OCI-LY7 (cell line): ENCODE measurements at regions not wholly inside any gene's neighbourhood (a gene's known extent, or its start where the extent isn't known, plus 50 kb on each side); places are given as distances from the start of the nearest gene placed in this dataset.

Experiments used
- EZH2phosphoT487 ChIP-seq: fragments of 200-600 bp; sonication (generic); IDR thresholded peaks from 2 replicates; pipeline ENCODE4 v1.6.1; 2018; ENCODE audit warnings: low read depth, borderline replicate concordance, mild to moderate bottlenecking, mixed run types, antibody characterized with exemption, low read length, moderate library complexity, mixed read lengths
- TF ChIP-seq, protein P1 (sequence below): fragments of 200-600 bp; sonication (generic); conservative IDR thresholded peaks from 2 replicates; pipeline ENCODE4 v1.5.1; 2014; ENCODE audit warnings: mild to moderate bottlenecking, antibody characterized with exemption, low read length, moderate library complexity, mixed read lengths

DNA sequence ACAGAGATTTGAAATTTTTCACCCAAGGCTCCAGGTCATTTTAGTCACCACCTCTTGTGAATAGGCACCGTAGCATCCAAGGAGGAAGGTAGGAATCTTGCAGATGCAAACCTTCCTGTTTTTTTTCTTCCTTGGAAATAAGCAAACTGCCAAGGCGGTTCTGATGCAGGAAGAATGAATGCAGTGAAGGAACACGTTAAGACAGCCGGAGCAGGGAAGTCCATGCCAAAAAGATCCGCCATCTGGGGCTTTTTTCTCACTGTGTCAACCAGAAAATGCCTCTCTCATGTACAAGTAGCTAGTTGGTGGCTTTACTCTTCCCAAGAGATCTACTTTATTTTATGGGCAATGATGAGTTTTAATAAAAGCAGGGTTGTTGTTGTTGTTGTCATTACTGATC is 142.4 kb downstream of the ZIC5 start:
- TF ChIP-seq, protein P1, sequence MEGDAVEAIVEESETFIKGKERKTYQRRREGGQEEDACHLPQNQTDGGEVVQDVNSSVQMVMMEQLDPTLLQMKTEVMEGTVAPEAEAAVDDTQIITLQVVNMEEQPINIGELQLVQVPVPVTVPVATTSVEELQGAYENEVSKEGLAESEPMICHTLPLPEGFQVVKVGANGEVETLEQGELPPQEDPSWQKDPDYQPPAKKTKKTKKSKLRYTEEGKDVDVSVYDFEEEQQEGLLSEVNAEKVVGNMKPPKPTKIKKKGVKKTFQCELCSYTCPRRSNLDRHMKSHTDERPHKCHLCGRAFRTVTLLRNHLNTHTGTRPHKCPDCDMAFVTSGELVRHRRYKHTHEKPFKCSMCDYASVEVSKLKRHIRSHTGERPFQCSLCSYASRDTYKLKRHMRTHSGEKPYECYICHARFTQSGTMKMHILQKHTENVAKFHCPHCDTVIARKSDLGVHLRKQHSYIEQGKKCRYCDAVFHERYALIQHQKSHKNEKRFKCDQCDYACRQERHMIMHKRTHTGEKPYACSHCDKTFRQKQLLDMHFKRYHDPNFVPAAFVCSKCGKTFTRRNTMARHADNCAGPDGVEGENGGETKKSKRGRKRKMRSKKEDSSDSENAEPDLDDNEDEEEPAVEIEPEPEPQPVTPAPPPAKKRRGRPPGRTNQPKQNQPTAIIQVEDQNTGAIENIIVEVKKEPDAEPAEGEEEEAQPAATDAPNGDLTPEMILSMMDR = no peak
- TF ChIP-seq EZH2phosphoT487 = no peak
